HEK293T (cell line): ENCODE measurements at regions not wholly inside any gene's neighbourhood (a gene's known extent, or its start where the extent isn't known, plus 50 kb on each side); places are given as distances from the start of the nearest gene placed in this dataset.

Experiments
- ARNT ChIP-seq: fragments of 450-650 bp; IDR thresholded peaks from 2 replicates; pipeline ENCODE4 v1.6.1; 2017; ENCODE audit warnings: mild to moderate bottlenecking
- BHLHE40 ChIP-seq: fragments of 450-650 bp; IDR thresholded peaks from 2 replicates; pipeline ENCODE4 v1.6.1; 2016; ENCODE audit warnings: mild to moderate bottlenecking, moderate library complexity, borderline replicate concordance
- ELF4 ChIP-seq: fragments of 450-650 bp; IDR thresholded peaks from 2 replicates; pipeline ENCODE4 v1.6.1; 2017; ENCODE audit warnings: antibody characterized with exemption
- FOXA1 ChIP-seq: fragments of 450-650 bp; IDR thresholded peaks from 2 replicates; pipeline ENCODE4 v1.6.1; 2016; ENCODE audit warnings: mild to moderate bottlenecking
- FOXK2 ChIP-seq: fragments of 450-650 bp; IDR thresholded peaks from 2 replicates; pipeline ENCODE4 v1.6.1; 2016; ENCODE audit warnings: mild to moderate bottlenecking
- FOXM1 ChIP-seq: fragments of 450-650 bp; IDR thresholded peaks from 2 replicates; pipeline ENCODE4 v1.6.1; 2017; ENCODE audit warnings: mild to moderate bottlenecking, borderline replicate concordance
- NFRKB ChIP-seq: fragments of 450-650 bp; IDR thresholded peaks from 2 replicates; pipeline ENCODE4 v1.6.1; 2016; ENCODE audit warnings: mild to moderate bottlenecking, moderate library complexity
- PKNOX1 ChIP-seq: fragments of 450-650 bp; IDR thresholded peaks from 2 replicates; pipeline ENCODE4 v1.6.1; 2016
- SP1 ChIP-seq: fragments of 450-650 bp; IDR thresholded peaks from 2 replicates; pipeline ENCODE4 v1.6.1; 2017
- ZNF384 ChIP-seq: fragments of 450-650 bp; IDR thresholded peaks from 2 replicates; pipeline ENCODE4 v1.6.1; 2016

- TF ChIP-seq BHLHE40 (no peak), ELF4 (no peak), FOXA1 (no peak), ZNF384 (no peak), SP1 (no peak), FOXM1 (no peak), PKNOX1 (no peak), NFRKB (no peak), FOXK2 (no peak), ARNT (no peak)
Observed at GRCh38 chr5:74441616-74442015, 198.9 kb downstream of the ENC1 start.
